ENCODE measurements at regions not wholly inside any gene's neighbourhood (a gene's known extent, or its start where the extent isn't known, plus 50 kb on each side); places are given as distances from the start of the nearest gene placed in this dataset.

DNA sequence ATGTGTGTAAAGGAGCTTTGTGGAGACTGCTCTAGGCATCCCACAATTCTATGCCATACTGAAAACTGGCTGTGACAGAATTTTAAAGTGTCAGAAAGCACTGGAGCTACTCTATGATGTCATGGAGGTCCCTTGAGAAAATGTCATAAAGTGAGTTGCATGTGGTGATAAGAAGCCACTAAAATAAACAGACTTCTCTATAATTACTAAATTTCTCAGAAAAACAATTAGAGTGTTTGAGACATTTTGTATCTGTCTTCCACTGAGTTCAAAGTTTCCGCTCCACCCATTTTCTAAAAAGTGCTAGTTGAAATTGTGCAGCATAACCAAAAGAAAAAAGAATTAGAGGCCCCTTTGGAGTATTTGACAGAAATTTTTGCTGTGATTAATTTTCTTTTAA, 603.9 kb downstream of the KCNJ2 start:
- Histone ChIP-seq H3K9me3 (ENCODE audit: control insufficient read depth, low read depth, low read length) (no peaks in the 10 kb centered on the region), H3K4me3 (ENCODE audit: control insufficient read depth in 2 of 3, extremely low read depth in 1 of 3, insufficient read depth in 2 of 3, low read depth in 1 of 3, low read length in 3 of 3) (no peak overlapping the region), H3K27ac (ENCODE audit: control insufficient read depth, insufficient read depth, low read length) (no peak overlapping the region), H2AFZ (ENCODE audit: control insufficient read depth, low read length) (no peak overlapping the region), H3K27me3 (ENCODE audit: control insufficient read depth, extremely low read depth, insufficient read depth, low read length) (no peaks in the 10 kb centered on the region), H3K79me2 (ENCODE audit: control insufficient read depth, insufficient read depth, low read length) (no peaks in the 10 kb centered on the region), H3K4me1 (ENCODE audit: control insufficient read depth, extremely low read depth, insufficient read depth, low read length) (no peaks in the 10 kb centered on the region), H3K9me1 (ENCODE audit: control insufficient read depth, extremely low read depth, insufficient read depth, low read length) (no peaks in the 10 kb centered on the region), H3K4me2 (ENCODE audit: control insufficient read depth, extremely low read depth, insufficient read depth, low read depth, low read length) (no peak overlapping the region), H4K20me1 (ENCODE audit: control insufficient read depth, extremely low read depth, insufficient read depth, low read length) (no peaks in the 10 kb centered on the region), H3K36me3 (ENCODE audit: control insufficient read depth in 2 of 2, extremely low read depth in 1 of 2, insufficient read depth in 2 of 2, low read length in 2 of 2) (no peaks in the 10 kb centered on the region), H3K9ac (ENCODE audit: control insufficient read depth, extremely low read depth, insufficient read depth, low read length) (no peak overlapping the region)
- DNase-seq (ENCODE audit: low read depth, low spot score): no peak
- dilution Hi-C loops (cut with MboI; ENCODE audit: extremely low pct_ligation_motif_present, low sequenced_read_pairs): no loop called here
- no peak for FAIRE-seq
- TF ChIP-seq, protein P1, sequence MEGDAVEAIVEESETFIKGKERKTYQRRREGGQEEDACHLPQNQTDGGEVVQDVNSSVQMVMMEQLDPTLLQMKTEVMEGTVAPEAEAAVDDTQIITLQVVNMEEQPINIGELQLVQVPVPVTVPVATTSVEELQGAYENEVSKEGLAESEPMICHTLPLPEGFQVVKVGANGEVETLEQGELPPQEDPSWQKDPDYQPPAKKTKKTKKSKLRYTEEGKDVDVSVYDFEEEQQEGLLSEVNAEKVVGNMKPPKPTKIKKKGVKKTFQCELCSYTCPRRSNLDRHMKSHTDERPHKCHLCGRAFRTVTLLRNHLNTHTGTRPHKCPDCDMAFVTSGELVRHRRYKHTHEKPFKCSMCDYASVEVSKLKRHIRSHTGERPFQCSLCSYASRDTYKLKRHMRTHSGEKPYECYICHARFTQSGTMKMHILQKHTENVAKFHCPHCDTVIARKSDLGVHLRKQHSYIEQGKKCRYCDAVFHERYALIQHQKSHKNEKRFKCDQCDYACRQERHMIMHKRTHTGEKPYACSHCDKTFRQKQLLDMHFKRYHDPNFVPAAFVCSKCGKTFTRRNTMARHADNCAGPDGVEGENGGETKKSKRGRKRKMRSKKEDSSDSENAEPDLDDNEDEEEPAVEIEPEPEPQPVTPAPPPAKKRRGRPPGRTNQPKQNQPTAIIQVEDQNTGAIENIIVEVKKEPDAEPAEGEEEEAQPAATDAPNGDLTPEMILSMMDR (optimal IDR thresholded peaks at IDR 0.05 in 1 of 3, IDR thresholded peaks at IDR 0.05 in 1 of 3, conservative IDR thresholded peaks at IDR 0.05 in 1 of 3; ENCODE audit: extremely low read depth in 1 of 3, insufficient read depth in 2 of 3, low read length in 3 of 3): no peak
- TF ChIP-seq EZH2 (IDR thresholded peaks at IDR 0.05; ENCODE audit: low read length): no peak

DNA sequence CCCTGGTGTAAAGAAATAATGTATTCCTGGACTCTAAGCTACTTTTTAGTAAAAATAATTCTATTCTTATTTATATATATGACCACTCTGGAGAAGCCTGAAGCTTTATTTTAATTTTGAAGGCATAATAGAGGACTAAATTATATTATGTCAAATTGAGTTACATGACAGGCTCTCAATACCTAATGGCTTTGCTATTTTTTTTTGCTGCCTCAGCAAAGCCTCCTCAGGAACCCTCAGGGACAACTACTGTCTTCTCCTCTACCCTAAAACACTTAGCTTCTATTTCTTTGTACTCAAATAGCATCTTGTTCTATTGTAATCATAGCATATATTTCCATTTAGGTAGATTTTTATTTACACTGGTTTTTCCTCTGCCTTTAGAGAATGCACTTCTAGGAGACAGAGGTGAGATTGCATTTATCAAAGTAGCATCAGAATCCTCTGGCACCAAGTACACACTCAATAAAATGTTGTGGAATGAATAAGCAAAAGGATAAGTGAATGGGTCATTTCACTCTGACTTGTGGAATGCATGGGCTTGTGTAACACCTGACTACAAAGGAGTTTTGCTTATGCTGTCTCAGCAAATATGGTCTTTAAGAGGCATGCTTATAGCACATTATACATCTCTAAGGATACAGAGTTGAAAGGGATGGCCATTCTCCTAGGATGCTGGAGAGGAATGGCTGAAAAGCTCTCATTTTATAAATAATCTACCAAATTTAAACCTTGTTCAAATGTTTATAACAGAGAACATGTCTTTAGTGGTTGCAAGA, 605.2 kb downstream of the KCNJ2 start:
- Histone ChIP-seq H3K27me3 (ENCODE audit: control insufficient read depth, extremely low read depth, insufficient read depth, low read length) (no peaks in the 10 kb centered on the region), H3K9ac (ENCODE audit: control insufficient read depth, extremely low read depth, insufficient read depth, low read length) (no peak overlapping the region), H3K4me3 (ENCODE audit: control insufficient read depth in 2 of 3, extremely low read depth in 1 of 3, insufficient read depth in 2 of 3, low read depth in 1 of 3, low read length in 3 of 3) (no peak overlapping the region), H3K9me1 (ENCODE audit: control insufficient read depth, extremely low read depth, insufficient read depth, low read length) (no peaks in the 10 kb centered on the region), H3K36me3 (ENCODE audit: control insufficient read depth in 2 of 2, extremely low read depth in 1 of 2, insufficient read depth in 2 of 2, low read length in 2 of 2) (no peaks in the 10 kb centered on the region), H3K79me2 (ENCODE audit: control insufficient read depth, insufficient read depth, low read length) (no peaks in the 10 kb centered on the region), H4K20me1 (ENCODE audit: control insufficient read depth, extremely low read depth, insufficient read depth, low read length) (no peaks in the 10 kb centered on the region), H3K27ac (ENCODE audit: control insufficient read depth, insufficient read depth, low read length) (no peak overlapping the region), H3K4me2 (ENCODE audit: control insufficient read depth, extremely low read depth, insufficient read depth, low read depth, low read length) (no peak overlapping the region), H3K4me1 (ENCODE audit: control insufficient read depth, extremely low read depth, insufficient read depth, low read length) (no peaks in the 10 kb centered on the region), H3K9me3 (ENCODE audit: control insufficient read depth, low read depth, low read length) (no peaks in the 10 kb centered on the region), H2AFZ (ENCODE audit: control insufficient read depth, low read length) (no peak overlapping the region)
- TF ChIP-seq, protein P1 (optimal IDR thresholded peaks at IDR 0.05 in 1 of 3, IDR thresholded peaks at IDR 0.05 in 1 of 3, conservative IDR thresholded peaks at IDR 0.05 in 1 of 3; ENCODE audit: extremely low read depth in 1 of 3, insufficient read depth in 2 of 3, low read length in 3 of 3): no peak
- no peak for TF ChIP-seq EZH2 (IDR thresholded peaks at IDR 0.05; ENCODE audit: low read length)
- dilution Hi-C loops (cut with MboI; ENCODE audit: extremely low pct_ligation_motif_present, low sequenced_read_pairs): no loop called here
- FAIRE-seq: no peak
- no peak for DNase-seq (ENCODE audit: low read depth, low spot score)

All from keratinocyte (primary cell).